GM20000 (cell line): ENCODE measurements at regions not wholly inside any gene's neighbourhood (a gene's known extent, or its start where the extent isn't known, plus 50 kb on each side); places are given as distances from the start of the nearest gene placed in this dataset.

Experiments used
- DNase-seq: peaks from one replicate; pipeline ENCODE4 v3.0.0; 2012; ENCODE audit warnings: low spot score
- CTCF ChIP-seq: IDR thresholded peaks from 2 replicates; pipeline ENCODE4 v1.5.1; 2012; ENCODE audit warnings: mild to moderate bottlenecking, control low read depth; ENCODE audit errors: extremely low read depth, missing control alignments

- TF ChIP-seq CTCF, result no peak
- no peak for DNase-seq
Observed at GRCh38 chr21:28154121-28154520, 838.6 kb downstream of the LTN1 start.

GRCh38 chr21:28152732-28153131, 839.9 kb downstream of the LTN1 start:
- TF ChIP-seq CTCF, result no peak

GRCh38 chr21:28151758-28152157, 840.9 kb downstream of the LTN1 start:
- no peak for TF ChIP-seq CTCF
- no peak for DNase-seq

More at GRCh38 chr21:28152732-28153131, 839.9 kb downstream of the LTN1 start:
- DNase-seq, result no peak

- DNase-seq, result no peak
- no peak for TF ChIP-seq CTCF
Observed at GRCh38 chr21:28150778-28151177, 841.9 kb downstream of the LTN1 start.

- TF ChIP-seq CTCF, result no peak
- no peak for DNase-seq
Observed at GRCh38 chr21:28148400-28149064, 844.1 kb downstream of the LTN1 start.

GRCh38 chr21:28144653-28145052, 848.0 kb downstream of the LTN1 start:
- TF ChIP-seq CTCF, result no peak
- no peak for DNase-seq

- no peak for DNase-seq
Observed at GRCh38 chr21:28144089-28144488, 848.6 kb downstream of the LTN1 start.

More at GRCh38 chr21:28144089-28144488, 848.6 kb downstream of the LTN1 start:
- no peak for TF ChIP-seq CTCF
